ENCODE measurements at regions not wholly inside any gene's neighbourhood (a gene's known extent, or its start where the extent isn't known, plus 50 kb on each side); places are given as distances from the start of the nearest gene placed in this dataset.

DNA sequence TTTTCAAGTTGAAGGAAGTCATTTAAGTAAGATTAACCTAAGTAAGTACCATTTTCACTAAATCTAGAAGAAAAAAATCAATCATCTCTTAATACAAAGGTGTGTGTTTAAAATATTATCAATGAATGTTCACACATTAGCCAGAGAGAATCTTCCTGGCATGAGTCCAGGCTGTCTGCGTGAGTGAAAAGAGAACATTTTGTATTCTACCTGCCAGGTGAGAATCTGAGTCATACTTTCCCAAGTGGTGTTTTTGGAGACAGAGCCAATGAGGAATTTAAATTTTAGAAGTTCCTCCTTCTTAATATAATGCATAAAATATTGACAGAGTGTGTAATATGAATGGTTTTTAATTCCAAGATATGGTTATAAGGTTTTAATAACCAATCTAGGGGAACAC is 371.8 kb upstream of the NR3C2 start:
- TF ChIP-seq, protein P1, sequence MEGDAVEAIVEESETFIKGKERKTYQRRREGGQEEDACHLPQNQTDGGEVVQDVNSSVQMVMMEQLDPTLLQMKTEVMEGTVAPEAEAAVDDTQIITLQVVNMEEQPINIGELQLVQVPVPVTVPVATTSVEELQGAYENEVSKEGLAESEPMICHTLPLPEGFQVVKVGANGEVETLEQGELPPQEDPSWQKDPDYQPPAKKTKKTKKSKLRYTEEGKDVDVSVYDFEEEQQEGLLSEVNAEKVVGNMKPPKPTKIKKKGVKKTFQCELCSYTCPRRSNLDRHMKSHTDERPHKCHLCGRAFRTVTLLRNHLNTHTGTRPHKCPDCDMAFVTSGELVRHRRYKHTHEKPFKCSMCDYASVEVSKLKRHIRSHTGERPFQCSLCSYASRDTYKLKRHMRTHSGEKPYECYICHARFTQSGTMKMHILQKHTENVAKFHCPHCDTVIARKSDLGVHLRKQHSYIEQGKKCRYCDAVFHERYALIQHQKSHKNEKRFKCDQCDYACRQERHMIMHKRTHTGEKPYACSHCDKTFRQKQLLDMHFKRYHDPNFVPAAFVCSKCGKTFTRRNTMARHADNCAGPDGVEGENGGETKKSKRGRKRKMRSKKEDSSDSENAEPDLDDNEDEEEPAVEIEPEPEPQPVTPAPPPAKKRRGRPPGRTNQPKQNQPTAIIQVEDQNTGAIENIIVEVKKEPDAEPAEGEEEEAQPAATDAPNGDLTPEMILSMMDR (conservative IDR thresholded peaks at IDR 0.05; ENCODE audit: low read depth, low read length), result no peak
- TF ChIP-seq EZH2 (IDR thresholded peaks at IDR 0.05; ENCODE audit: low read length, unreplicated experiment), result no peak

Measured in PC-3 (cell line).